GM06990 (cell line): ENCODE measurements at regions not wholly inside any gene's neighbourhood (a gene's known extent, or its start where the extent isn't known, plus 50 kb on each side); places are given as distances from the start of the nearest gene placed in this dataset.
"Not testable (repeated sequence)": the region's sequence is repeated elsewhere in the genome, so short reads cannot be mapped to it uniquely, and the experiment has no call there.

Source experiments
- DNase-seq: peaks from one replicate; pipeline ENCODE4 v3.0.0-alpha.2; 2011; ENCODE audit not compliant: insufficient read length; ENCODE audit errors: extremely low read depth
- H3K27me3 ChIP-seq: replicated peaks from 2 replicates; pipeline ENCODE4 v1.6.0; 2011; ENCODE audit warnings: low read length; ENCODE audit not compliant: control insufficient read depth, insufficient read depth
- H3K36me3 ChIP-seq: 2 replicates; pipeline ENCODE4 v1.5.1; 2011; ENCODE audit warnings: low read length; ENCODE audit not compliant: control insufficient read depth, insufficient read depth
- H3K4me3 ChIP-seq: replicated peaks from 2 replicates; pipeline ENCODE4 v1.5.1; 2011; ENCODE audit warnings: low read depth, mild to moderate bottlenecking, control low read depth, low read length
- CTCF ChIP-seq: IDR thresholded peaks from 2 replicates; pipeline ENCODE4 v1.5.1; 2011; ENCODE audit warnings: low read length, control low read depth, mild to moderate bottlenecking, inconsistent platforms; ENCODE audit not compliant: insufficient read depth, poor library complexity, severe bottlenecking

DNA sequence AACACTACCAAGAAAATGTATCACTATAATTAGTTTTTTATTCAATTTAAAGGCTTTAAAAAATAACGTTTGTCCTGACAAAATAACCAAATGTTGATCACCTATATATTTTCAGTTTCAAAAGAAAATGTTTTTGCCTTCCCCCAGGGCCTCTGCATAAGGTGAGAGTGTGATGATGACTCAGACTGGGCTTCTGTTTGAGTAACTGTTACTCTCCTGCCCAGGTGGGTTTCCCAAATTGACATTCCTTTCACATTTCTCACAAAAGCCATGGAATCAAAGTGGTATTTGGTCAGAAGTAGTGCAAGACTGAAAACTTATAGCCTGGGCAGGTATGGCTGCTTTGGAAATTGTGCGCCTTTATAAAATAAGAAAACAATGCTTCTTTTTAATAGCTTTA, 180.6 kb downstream of the COG6 start:
- Histone ChIP-seq H3K36me3 (no peaks in the 10 kb centered on the region), H3K4me3 (no peak overlapping the region), H3K27me3 (no peaks in the 10 kb centered on the region; the same call in 1 of the 2 replicates)
- TF ChIP-seq CTCF = no peak
- no peak for DNase-seq

DNA sequence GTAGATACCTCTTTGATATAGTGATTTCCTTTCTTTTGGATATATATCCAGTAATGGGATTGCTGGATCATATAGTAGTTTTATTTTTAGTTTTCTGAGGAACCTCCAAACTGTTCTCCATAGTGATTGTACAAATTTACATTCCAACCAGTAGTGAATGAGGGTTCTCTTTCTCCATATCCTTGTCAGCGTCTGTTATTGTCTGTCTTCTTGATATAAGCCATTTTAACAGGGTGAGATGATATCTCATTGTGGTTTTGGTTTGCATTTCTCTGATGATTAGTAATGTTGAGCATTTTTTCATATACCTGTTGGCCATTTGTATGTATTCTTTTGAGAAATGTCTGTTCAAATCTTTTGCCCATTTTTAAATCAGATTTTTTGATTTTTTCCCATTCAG, 182.4 kb downstream of the COG6 start:
- H3K27me3 ChIP-seq, H3K4me3 ChIP-seq, H3K36me3 ChIP-seq, DNase-seq: not testable (repeated sequence)

DNA sequence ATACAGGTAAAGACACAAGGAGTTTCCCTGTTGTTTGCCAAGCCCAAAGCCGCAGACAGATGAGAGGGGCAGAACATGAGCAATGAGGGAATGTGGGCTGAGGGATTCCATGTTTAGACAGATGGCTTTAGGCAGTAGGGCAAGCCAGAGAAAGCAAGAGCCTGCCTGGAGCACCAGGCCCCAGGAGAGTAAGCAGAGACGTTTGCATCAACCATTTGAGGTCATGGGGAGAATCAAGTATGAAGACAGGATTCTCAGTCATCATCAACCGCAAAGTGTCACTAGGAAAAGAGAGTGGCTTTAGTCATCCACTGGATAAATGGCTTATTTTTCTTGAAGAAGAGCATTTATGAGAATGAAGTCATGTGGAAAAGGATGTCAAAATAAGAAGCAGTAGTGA, 184.7 kb downstream of the COG6 start:
- no peak for DNase-seq
- no peak overlapping the region for H3K4me3 ChIP-seq
- H3K36me3 ChIP-seq = no peaks in the 10 kb centered on the region
- TF ChIP-seq CTCF = no peak
- no peaks in the 10 kb centered on the region for H3K27me3 ChIP-seq

- Histone ChIP-seq H3K36me3 (no peaks in the 10 kb centered on the region), H3K27me3 (no peaks in the 10 kb centered on the region), H3K4me3 (no peak overlapping the region)
- no peak for DNase-seq
- TF ChIP-seq CTCF = no peak
These were observed 191.9 kb downstream of the COG6 start for GRCh38 chr13:39847336-39847735.

DNA sequence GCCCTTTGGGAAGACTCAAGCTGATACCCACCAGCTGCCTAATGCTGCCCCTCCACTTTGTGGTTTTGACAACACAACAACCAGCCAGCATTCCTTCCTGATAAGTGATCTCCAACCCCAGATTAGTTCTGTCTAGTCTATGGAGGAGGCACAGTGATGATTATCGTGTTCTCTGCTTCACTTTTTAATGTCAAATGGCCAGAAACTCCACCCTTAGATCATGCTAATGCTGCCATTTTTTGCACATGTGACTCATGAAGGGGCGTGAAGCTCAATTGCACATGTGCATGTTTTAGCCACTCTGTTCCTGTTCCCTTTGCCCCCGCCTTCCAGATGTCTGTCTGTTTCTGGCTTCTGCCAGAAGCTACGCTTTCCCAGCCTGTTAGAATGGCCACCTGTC, 199.8 kb downstream of the COG6 start:
- no peak for TF ChIP-seq CTCF

GRCh38 chr13:39856714-39857113, 201.3 kb downstream of the COG6 start:
- Histone ChIP-seq H3K27me3 (no peaks in the 10 kb centered on the region; the same call in 1 of the 2 replicates), H3K36me3 (no peaks in the 10 kb centered on the region), H3K4me3 (no peak overlapping the region)
- DNase-seq = no peak
- no peak for TF ChIP-seq CTCF

More for the DNA sequence above, 199.8 kb downstream of the COG6 start:
- Histone ChIP-seq H3K4me3 (no peak overlapping the region), H3K27me3 (no peaks in the 10 kb centered on the region; the same call in 1 of the 2 replicates), H3K36me3 (no peaks in the 10 kb centered on the region)
- no peak for DNase-seq
